GM10248 (cell line): ENCODE measurements at regions not wholly inside any gene's neighbourhood (a gene's known extent, or its start where the extent isn't known, plus 50 kb on each side); places are given as distances from the start of the nearest gene placed in this dataset.

Source experiments
- CTCF ChIA-PET: fragments of 300-600 bp; sonication (Branson Sonifier 250); formaldehyde crosslinking; extraction: SDS; loops from one replicate; lab custom pipeline; 2021; ENCODE audit warnings: antibody characterized with exemption; lab: Yijun Ruan, JAX
- POLR2A ChIA-PET: fragments of 350-650 bp; sonication (Branson Sonifier 250); formaldehyde crosslinking; extraction: SDS; loops from one replicate; lab custom pipeline; 2020; ENCODE audit warnings: antibody characterized with exemption; lab: Yijun Ruan, JAX
- DNase-seq: peaks from one replicate; pipeline ENCODE4 v3.0.0; 2012; ENCODE audit errors: extremely low spot score
- CTCF ChIP-seq: IDR thresholded peaks from 2 replicates; pipeline ENCODE4 v1.5.1; 2012; ENCODE audit warnings: mild to moderate bottlenecking, low read depth; ENCODE audit errors: extremely low read depth, missing control alignments, control extremely low read depth

GRCh38 chr4:189497996-189498395 lies 442.7 kb upstream of the FRG1 start:
- ChIA-PET CTCF (no interaction called here), POLR2A (no interaction called here)
- no peak for DNase-seq
- TF ChIP-seq CTCF = no peak

DNA sequence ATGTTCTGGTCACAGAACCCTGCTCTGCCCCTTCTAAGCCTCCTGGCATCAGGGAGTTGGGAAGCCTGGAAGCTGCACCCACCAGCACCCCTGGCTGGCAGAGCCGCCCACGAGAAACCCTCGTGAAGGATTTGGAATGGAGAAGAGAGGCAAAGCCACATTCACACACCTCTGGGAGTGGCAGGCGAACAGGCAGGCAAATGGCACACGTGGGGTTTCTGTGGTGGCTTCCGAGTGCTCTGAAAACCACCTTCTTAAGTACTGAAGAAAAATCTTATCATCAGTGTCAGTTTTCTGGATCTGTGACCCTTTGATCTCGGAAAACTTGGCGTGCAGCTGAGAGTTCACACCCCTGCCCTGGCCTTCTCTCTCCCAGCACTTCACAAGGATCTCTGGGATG lies 442.2 kb upstream of the FRG1 start:
- POLR2A ChIA-PET = no interaction called here
- CTCF ChIA-PET = no interaction called here

GRCh38 chr4:189499696-189500095 lies 441.0 kb upstream of the FRG1 start:
- POLR2A ChIA-PET = no interaction called here
- CTCF ChIA-PET = no interaction called here
- DNase-seq = no peak
- no peak for TF ChIP-seq CTCF

More for the DNA sequence above, 442.2 kb upstream of the FRG1 start:
- no peak for DNase-seq
- TF ChIP-seq CTCF = no peak

- ChIA-PET CTCF (no interaction called here), POLR2A (no interaction called here)
- no peak for DNase-seq
- TF ChIP-seq CTCF = no peak
Measured at GRCh38 chr4:189500970-189501369, 439.7 kb upstream of the FRG1 start.

- ChIA-PET CTCF (no interaction called here), POLR2A (no interaction called here)
- no peak for TF ChIP-seq CTCF
- DNase-seq = no peak
Measured at GRCh38 chr4:189502841-189503435, 437.7 kb upstream of the FRG1 start.

DNA sequence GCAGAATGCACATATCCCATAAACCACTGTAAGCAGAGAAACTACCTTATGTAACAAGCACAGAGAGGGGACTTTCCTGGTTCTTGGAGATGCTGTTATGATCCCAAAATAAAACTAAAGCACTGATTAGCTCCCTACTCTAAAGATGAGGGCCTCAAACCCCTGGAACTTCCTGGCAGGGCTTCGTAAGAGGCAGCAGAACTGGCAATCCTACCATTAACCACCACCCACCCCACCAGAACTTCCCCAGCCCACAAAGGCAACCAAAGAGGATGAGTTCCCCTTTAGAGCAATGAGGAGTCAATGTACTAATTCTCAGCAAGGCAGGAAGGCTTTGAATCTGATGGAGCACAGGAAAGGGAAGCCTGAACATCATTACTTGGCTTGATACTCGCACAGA lies 436.5 kb upstream of the FRG1 start:
- ChIA-PET POLR2A (no interaction called here), CTCF (no interaction called here)
- TF ChIP-seq CTCF = no peak
- DNase-seq = no peak
